ENCODE measurements at regions not wholly inside any gene's neighbourhood (a gene's known extent, or its start where the extent isn't known, plus 50 kb on each side); places are given as distances from the start of the nearest gene placed in this dataset.

DNA sequence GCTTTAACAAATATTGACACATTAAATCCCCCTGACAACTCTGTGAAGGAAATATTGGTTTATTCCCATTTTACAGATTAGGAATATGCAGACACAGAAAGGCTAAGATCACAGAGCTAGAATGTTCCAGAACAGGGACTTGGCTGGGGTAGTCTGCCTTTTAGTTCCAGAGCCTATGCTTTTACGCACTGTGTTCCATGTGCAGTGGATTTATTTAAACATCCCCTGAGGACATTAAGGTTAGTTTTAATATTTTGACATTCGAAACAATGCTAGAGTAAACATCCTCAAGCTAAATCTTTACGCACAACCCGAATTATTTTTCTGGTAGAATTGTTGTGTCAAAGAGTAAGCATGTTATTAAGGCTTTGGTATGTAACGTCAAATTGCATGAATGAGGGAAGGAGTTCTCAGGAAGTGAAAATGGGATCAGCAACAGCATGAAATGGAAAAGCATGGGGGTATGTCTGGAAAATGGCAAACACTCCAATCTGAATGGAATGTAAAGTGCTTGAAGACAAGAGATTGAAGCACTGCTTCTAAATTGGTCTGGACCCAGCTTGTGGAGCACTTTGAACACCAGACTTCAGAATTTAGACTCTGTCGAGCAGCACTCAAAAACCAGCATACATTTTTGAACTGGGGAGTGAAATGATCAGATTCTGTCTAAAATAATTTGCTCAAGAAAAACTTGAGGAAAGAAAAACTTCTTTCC, 429.9 kb downstream of the CD83 start:
- no peaks in the 10 kb centered on the region for H3K79me1 ChIP-seq (ENCODE audit: insufficient read depth, low read depth, low read length, poor library complexity, severe bottlenecking)
- no peaks in the 10 kb centered on the region for H3K9me3 Mint-ChIP-seq
- no peak overlapping the region for H2BK15ac ChIP-seq (ENCODE audit: low read depth, low read length)
- no peak overlapping the region for H3K18ac ChIP-seq (ENCODE audit: insufficient read length, low read depth, low read length)
- H4K20me1 ChIP-seq (ENCODE audit: control insufficient read depth, insufficient read depth, insufficient read length): no peaks in the 10 kb centered on the region
- H2BK120ac ChIP-seq (ENCODE audit: low read depth, low read length, poor library complexity, severe bottlenecking): no peak overlapping the region
- no peak overlapping the region for H3K27ac Mint-ChIP-seq
- H3K14ac ChIP-seq (ENCODE audit: insufficient read depth, low read length): no peak overlapping the region
- no peaks in the 10 kb centered on the region for H3K23me2 ChIP-seq (ENCODE audit: insufficient read length, low read depth, low read length, poor library complexity, severe bottlenecking)
- H4K91ac ChIP-seq (ENCODE audit: insufficient read length, low read depth, low read length): no peak overlapping the region
- no peak overlapping the region for H4K8ac ChIP-seq (replicated peaks; ENCODE audit: insufficient read length, low read depth, low read length)
- H4K5ac ChIP-seq (ENCODE audit: insufficient read length, low read depth, low read length): no peak overlapping the region
- no CpG with 5 or more reads among the region's 6 CpGs for WGBS (ENCODE audit: extremely low coverage, insufficient read length, low lambda C conversion rate)
- peaks cover 26 to 31% of the 10 kb centered on the region in 2 experiments for H3K4me1 Mint-ChIP-seq
- no peaks in the 10 kb centered on the region for H3K27me3 ChIP-seq (ENCODE audit: insufficient read depth, low read length)
- no peak overlapping the region for H2BK20ac ChIP-seq (ENCODE audit: low read depth, low read length, poor library complexity, severe bottlenecking)
- no peak overlapping the region for H3K9ac ChIP-seq (ENCODE audit: extremely low read depth, insufficient read length, low read length)
- no peak overlapping the region for H3K4ac ChIP-seq (ENCODE audit: low read depth, low read length)
- no peak overlapping the region for H3T11ph ChIP-seq (ENCODE audit: low read length)
- TF ChIP-seq, protein P1, sequence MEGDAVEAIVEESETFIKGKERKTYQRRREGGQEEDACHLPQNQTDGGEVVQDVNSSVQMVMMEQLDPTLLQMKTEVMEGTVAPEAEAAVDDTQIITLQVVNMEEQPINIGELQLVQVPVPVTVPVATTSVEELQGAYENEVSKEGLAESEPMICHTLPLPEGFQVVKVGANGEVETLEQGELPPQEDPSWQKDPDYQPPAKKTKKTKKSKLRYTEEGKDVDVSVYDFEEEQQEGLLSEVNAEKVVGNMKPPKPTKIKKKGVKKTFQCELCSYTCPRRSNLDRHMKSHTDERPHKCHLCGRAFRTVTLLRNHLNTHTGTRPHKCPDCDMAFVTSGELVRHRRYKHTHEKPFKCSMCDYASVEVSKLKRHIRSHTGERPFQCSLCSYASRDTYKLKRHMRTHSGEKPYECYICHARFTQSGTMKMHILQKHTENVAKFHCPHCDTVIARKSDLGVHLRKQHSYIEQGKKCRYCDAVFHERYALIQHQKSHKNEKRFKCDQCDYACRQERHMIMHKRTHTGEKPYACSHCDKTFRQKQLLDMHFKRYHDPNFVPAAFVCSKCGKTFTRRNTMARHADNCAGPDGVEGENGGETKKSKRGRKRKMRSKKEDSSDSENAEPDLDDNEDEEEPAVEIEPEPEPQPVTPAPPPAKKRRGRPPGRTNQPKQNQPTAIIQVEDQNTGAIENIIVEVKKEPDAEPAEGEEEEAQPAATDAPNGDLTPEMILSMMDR (conservative IDR thresholded peaks at IDR 0.05): no peak
- H2AFZ ChIP-seq (ENCODE audit: low read length): no peak overlapping the region
- no peak for DNase-seq
- H3K4me2 ChIP-seq (ENCODE audit: insufficient read depth, insufficient read length, low read length): no peak overlapping the region
- H3K27me3 Mint-ChIP-seq (ENCODE audit: low read depth): no peaks in the 10 kb centered on the region; the same call in 1 of the 2 replicates
- H3K79me2 ChIP-seq (ENCODE audit: insufficient read depth, low read length): no peaks in the 10 kb centered on the region
- H3K4me1 ChIP-seq (ENCODE audit: insufficient read depth, low read length): no peaks in the 10 kb centered on the region
- no peak overlapping the region for H3K4me3 Mint-ChIP-seq
- H3K27ac ChIP-seq (ENCODE audit: insufficient read length, low read depth, low read length): no peak overlapping the region
- H2AK5ac ChIP-seq (ENCODE audit: insufficient read length, low read length): no peak overlapping the region
- no peak overlapping the region for H3K56ac ChIP-seq (ENCODE audit: insufficient read length, low read depth, low read length)
- no peak overlapping the region for H3K23ac ChIP-seq (ENCODE audit: insufficient read length, low read depth, low read length)
- H3K36me3 Mint-ChIP-seq (ENCODE audit: insufficient read depth in 1 of 3, low read depth in 3 of 3): no peaks in the 10 kb centered on the region; a peak in 1 of 7 replicates
- H2BK5ac ChIP-seq (ENCODE audit: insufficient read length, low read length): no peak overlapping the region
- H3K9me3 ChIP-seq (ENCODE audit: control insufficient read depth, low read depth, low read length): no peaks in the 10 kb centered on the region
- H2BK12ac ChIP-seq (ENCODE audit: insufficient read length, low read depth, low read length): no peak overlapping the region
